Inferior parietal cortex (tissue), 1 donor: ENCODE measurements at regions not wholly inside any gene's neighbourhood (a gene's known extent, or its start where the extent isn't known, plus 50 kb on each side); places are given as distances from the start of the nearest gene placed in this dataset.
"Not testable (repeated sequence)": the region's sequence is repeated elsewhere in the genome, so short reads cannot be mapped to it uniquely, and the experiment has no call there.

Experiments
- DNase-seq: peaks from one replicate; pipeline ENCODE4 v3.0.0-alpha.2; 2016; ENCODE audit errors: extremely low spot score

- DNase-seq = no peak
Observed at GRCh38 chr3:26141296-26141695, 351.4 kb downstream of the OXSM start.

GRCh38 chr3:26145769-26146168 lies 355.9 kb downstream of the OXSM start:
- no peak for DNase-seq

- DNase-seq = not testable (repeated sequence)
Observed at GRCh38 chr3:26157428-26157827, 367.5 kb downstream of the OXSM start.

GRCh38 chr3:26171006-26171405 lies 381.1 kb downstream of the OXSM start:
- no peak for DNase-seq

- no peak for DNase-seq
Observed at GRCh38 chr3:26191556-26191955, 401.7 kb downstream of the OXSM start.

GRCh38 chr3:26193558-26193957 lies 403.7 kb downstream of the OXSM start:
- DNase-seq = no peak

DNA sequence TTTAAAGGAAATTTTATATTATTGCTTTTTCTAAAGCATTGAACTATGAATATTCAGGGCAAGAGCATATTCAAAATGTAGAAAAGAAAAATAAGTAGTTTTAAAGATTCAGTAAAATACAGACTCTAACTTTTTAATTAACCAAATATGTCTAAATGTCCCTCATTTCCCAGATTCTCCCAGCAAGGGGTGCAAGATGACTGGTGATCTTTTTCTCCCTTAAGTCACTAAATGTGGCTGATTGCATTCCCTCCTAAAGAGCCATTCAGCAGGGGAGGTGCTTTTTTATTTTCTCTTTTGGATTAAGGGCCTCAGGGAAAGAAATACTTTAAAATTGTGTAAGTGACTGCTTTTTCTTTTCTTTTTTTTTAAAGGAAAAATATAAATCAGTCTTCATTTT lies 406.9 kb downstream of the OXSM start:
- DNase-seq = no peak

DNA sequence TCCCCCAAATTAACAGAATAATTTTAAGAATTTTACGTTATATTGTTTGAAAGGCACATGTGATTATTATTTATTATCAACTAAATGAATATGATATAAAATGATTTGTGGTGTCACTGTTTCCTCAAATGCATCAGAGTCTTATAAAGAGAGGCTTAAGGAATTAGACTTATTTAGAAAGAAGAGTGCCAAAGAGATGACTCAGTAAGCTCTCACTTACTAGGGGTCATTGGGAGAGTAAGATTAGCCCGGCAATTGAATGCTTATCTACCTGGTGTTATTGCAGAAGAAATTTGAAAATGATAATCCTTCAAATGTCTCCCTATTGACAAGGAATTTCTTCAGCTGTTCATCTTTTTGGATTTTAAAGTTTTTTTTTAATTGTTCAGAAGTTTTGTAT lies 408.7 kb downstream of the OXSM start:
- DNase-seq = no peak

GRCh38 chr3:26202169-26202568 lies 412.3 kb downstream of the OXSM start:
- DNase-seq = no peak

DNA sequence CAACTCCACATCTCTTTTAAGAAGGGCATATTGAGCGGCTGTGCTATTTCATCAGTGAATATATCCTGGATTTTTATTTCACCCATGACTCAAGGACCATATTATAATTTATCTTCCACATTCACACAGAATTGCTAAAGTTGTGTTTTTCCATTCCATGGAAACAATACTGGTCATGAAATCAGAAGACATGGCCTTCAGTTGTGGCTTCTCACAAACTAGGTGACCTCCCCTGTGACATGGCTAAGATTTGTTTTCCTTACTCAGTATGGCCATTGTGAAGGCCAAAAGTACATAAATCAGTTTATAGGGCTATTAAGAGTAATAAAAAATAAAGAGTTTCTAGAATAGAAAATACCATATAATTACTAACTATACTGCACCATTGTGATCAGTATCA lies 415.6 kb downstream of the OXSM start:
- DNase-seq = no peak

- no peak for DNase-seq
Observed at GRCh38 chr3:26208201-26208600, 414.4 kb upstream of the LRRC3B start.

- no peak for DNase-seq
Observed at GRCh38 chr3:26229801-26230200, 392.8 kb upstream of the LRRC3B start.

DNA sequence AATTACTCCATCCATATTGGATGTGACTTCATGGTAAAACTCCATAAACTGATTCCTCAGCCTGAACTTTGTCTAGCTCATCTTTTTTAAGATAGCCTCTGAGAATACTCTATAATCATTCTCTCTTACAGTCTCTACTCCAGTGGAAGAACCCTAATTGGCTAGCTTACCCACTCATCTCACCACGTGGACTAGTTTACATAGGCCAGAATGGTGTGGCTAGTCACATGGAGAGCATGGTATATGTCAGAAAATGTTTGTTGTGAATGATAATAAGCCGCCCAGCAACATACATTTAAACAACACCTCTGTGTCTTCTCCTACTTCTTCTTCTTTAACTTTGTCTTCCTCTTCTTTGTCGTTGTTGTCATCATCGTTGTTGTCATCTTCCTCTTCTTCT lies 389.2 kb upstream of the LRRC3B start:
- DNase-seq = no peak

GRCh38 chr3:26236531-26236930 lies 386.0 kb upstream of the LRRC3B start:
- no peak for DNase-seq

DNA sequence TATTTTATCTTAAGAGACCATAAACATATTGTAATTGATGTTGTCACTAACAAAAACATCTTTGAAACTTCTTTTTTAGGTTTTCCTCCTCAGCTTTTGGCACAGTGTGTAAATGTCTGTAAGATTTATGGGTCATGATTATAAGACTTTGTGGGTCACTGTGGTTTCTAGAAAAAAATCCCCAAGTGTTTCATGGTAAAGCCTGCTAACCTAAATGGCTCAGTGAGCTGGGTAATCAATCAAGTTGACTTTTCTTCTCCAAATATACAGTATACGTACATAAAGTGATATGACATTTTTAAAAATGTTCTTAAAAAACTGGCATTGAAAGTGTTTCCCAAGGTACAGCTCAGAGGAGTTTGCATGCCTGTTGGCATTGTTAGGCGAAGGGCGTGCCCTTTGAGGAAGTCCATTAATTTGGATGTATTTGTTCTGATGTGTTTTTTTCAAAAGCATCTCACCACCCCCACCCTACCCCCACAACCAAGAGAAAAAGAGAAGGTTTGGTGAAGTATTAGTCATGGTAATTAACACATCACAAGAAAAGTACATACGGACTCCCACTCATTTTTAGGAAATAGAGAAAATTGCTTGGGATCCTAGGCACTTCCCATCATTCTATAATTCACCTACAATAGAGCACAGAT lies 385.4 kb upstream of the LRRC3B start:
- no peak for DNase-seq

GRCh38 chr3:26244586-26244985 lies 378.0 kb upstream of the LRRC3B start:
- not testable (repeated sequence) for DNase-seq

GRCh38 chr3:26245236-26245635 lies 377.3 kb upstream of the LRRC3B start:
- DNase-seq = no peak

- DNase-seq = no peak
Observed at GRCh38 chr3:26246901-26247300, 375.7 kb upstream of the LRRC3B start.

GRCh38 chr3:26247712-26248111 lies 374.9 kb upstream of the LRRC3B start:
- DNase-seq = no peak

DNA sequence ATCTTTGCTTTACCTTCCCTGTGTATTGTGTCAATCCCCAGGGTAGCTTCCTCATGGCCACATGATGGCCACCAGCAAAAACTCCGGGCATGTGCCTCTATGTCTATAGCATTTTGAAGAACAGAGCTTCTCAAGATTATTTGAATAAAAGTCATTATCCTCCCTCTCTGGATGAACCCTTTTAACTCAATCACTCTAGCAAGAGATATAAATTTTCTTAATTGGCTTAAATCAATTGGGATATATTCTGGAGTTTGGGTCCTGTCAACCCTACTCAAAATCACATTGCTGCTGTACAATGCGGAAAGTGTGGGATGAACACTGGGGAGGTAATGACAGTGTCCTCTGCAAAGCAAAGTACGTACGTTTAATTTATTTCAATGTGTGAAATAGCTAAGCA lies 370.6 kb upstream of the LRRC3B start:
- DNase-seq = no peak

GRCh38 chr3:26256224-26256623 lies 366.3 kb upstream of the LRRC3B start:
- DNase-seq = no peak

DNA sequence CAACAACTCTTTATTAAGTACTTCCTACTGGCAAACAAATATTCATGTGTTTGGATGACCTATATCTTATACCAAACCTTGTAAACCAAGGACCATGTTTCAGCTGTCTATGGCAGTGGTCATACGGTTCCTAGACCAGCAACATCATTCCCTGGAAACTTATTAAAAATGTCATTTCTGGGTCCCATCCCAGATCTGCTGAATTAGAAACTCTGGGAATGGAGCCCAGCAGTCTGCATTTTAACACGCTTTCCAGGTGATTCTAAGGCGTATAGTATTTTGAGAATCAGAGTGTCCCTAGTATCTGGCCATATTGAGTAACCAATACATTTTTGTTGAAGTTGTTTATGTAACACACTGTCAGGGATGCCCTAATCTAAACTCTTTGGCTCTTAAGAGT lies 363.4 kb upstream of the LRRC3B start:
- DNase-seq = no peak

DNA sequence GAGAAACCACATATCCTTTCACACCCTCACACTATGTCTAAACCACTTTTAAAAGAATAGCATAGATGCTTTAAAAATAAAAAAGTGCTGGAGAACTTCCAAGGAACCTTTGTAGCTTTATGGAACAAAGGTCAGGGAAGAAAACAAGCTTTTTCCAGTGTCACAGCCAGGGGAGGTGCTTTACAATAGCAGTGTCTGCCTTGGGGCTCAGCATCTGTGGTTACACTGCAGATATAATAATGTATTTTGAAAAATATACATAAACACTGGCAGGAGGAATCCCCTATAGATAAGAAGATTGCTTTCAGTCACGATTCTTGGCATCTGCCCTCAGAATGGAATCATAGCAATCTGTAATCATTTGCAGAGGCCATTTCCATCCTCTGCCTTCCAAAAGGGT lies 362.4 kb upstream of the LRRC3B start:
- no peak for DNase-seq

GRCh38 chr3:26264708-26265107 lies 357.9 kb upstream of the LRRC3B start:
- DNase-seq = no peak
